HG03460 (cell line): ENCODE measurements at regions not wholly inside any gene's neighbourhood (a gene's known extent, or its start where the extent isn't known, plus 50 kb on each side); places are given as distances from the start of the nearest gene placed in this dataset.

ENCODE experiments used
- ATAC-seq: cut with Tn5 transposase; IDR thresholded peaks from one replicate; pipeline ENCODE4 v1.9.1; 2021; ENCODE audit not compliant: unreplicated experiment

- ATAC-seq, result no peak
These were observed 200.7 kb upstream of the NPSR1 start for GRCh38 chr7:34457329-34457728.

GRCh38 chr7:34463830-34464229 lies 194.2 kb upstream of the NPSR1 start:
- ATAC-seq, result no peak

GRCh38 chr7:34471844-34472243 lies 186.2 kb upstream of the NPSR1 start:
- no peak for ATAC-seq

GRCh38 chr7:34486371-34486770 lies 171.6 kb upstream of the NPSR1 start:
- ATAC-seq, result no peak

- no peak for ATAC-seq
These were observed 170.5 kb upstream of the NPSR1 start for GRCh38 chr7:34487391-34488115.

- ATAC-seq, result no peak
These were observed 169.3 kb upstream of the NPSR1 start for GRCh38 chr7:34488766-34489165.

- no peak for ATAC-seq
These were observed 166.1 kb upstream of the NPSR1 start for GRCh38 chr7:34491899-34492298.

- no peak for ATAC-seq
These were observed 164.3 kb upstream of the NPSR1 start for GRCh38 chr7:34493752-34494151.

- ATAC-seq, result no peak
These were observed 160.8 kb upstream of the NPSR1 start for GRCh38 chr7:34497153-34497777.

GRCh38 chr7:34501156-34501555 lies 156.9 kb upstream of the NPSR1 start:
- no peak for ATAC-seq

- no peak for ATAC-seq
These were observed 150.8 kb upstream of the NPSR1 start for GRCh38 chr7:34507191-34507590.

- no peak for ATAC-seq
These were observed 134.6 kb upstream of the NPSR1 start for GRCh38 chr7:34523226-34523918.

GRCh38 chr7:34530259-34530658 lies 127.8 kb upstream of the NPSR1 start:
- no peak for ATAC-seq

- no peak for ATAC-seq
These were observed 119.0 kb upstream of the NPSR1 start for GRCh38 chr7:34539003-34539402.

GRCh38 chr7:34544621-34545020 lies 113.4 kb upstream of the NPSR1 start:
- ATAC-seq, result no peak

- ATAC-seq, result no peak
These were observed 107.0 kb upstream of the NPSR1 start for GRCh38 chr7:34550996-34551395.

GRCh38 chr7:34552502-34552901 lies 105.5 kb upstream of the NPSR1 start:
- no peak for ATAC-seq

- no peak for ATAC-seq
These were observed 100.0 kb upstream of the NPSR1 start for GRCh38 chr7:34558022-34558421.

GRCh38 chr7:34564091-34564490 lies 93.9 kb upstream of the NPSR1 start:
- no peak for ATAC-seq

- ATAC-seq, result no peak
These were observed 90.1 kb upstream of the NPSR1 start for GRCh38 chr7:34567906-34568305.

- ATAC-seq, result no peak
These were observed 87.9 kb upstream of the NPSR1 start for GRCh38 chr7:34569975-34570699.

GRCh38 chr7:34575006-34575405 lies 83.0 kb upstream of the NPSR1 start:
- no peak for ATAC-seq
